Upper lobe of left lung (tissue), 4 donors: ENCODE measurements at regions not wholly inside any gene's neighbourhood (a gene's known extent, or its start where the extent isn't known, plus 50 kb on each side); places are given as distances from the start of the nearest gene placed in this dataset.

Source experiments
- EP300 ChIP-seq, 4 donors: sonication (generic); formaldehyde crosslinking; IDR thresholded peaks; one replicate each; pipeline ENCODE4 v1.5.1; 2017; ENCODE audit warnings: antibody characterized with exemption in 4 of 4, control low read depth in 2 of 4
- POLR2A ChIP-seq, 4 donors: fragments of 450-650 bp; IDR thresholded peaks; one replicate each; pipeline ENCODE4 v1.5.1; 2016 to 2017; ENCODE audit warnings: antibody characterized with exemption in 4 of 4, mild to moderate bottlenecking in 2 of 4
- POLR2AphosphoS5 ChIP-seq, 2 donors: sonication (generic); formaldehyde crosslinking; IDR thresholded peaks; one replicate each; pipeline ENCODE4 v1.5.1; 2017; ENCODE audit warnings: antibody characterized with exemption in 2 of 2
- TF ChIP-seq, protein P1 (sequence below), 6 experiments: fragments of 450-650 bp in 4 of 6; fragments of 200-600 bp in 2 of 6; sonication (generic) in 2 of 6; IDR thresholded peaks; one replicate each; pipeline ENCODE4 v1.5.1; 2016 to 2019; ENCODE audit warnings: antibody characterized with exemption in 6 of 6

DNA sequence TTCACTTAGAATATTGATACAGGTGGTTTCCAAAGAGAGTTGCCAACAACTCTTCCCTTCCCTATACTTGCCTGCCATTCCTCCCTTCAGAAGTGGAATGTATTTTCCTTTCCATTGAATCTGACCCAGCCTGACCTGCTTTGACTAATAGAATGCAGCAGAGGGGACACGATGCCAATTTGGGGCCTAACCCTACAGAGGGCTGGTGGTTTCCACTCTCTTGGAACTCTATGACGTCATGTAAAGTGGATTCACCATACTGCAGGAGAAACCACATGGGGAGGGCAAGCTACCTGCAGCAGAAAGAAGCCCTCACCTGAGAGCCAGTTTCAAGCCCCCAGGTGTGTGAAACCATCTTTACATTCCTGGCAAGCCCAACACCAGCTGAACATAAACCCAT lies 98.9 kb upstream of the TRIB2 start:
- TF ChIP-seq, protein P1, sequence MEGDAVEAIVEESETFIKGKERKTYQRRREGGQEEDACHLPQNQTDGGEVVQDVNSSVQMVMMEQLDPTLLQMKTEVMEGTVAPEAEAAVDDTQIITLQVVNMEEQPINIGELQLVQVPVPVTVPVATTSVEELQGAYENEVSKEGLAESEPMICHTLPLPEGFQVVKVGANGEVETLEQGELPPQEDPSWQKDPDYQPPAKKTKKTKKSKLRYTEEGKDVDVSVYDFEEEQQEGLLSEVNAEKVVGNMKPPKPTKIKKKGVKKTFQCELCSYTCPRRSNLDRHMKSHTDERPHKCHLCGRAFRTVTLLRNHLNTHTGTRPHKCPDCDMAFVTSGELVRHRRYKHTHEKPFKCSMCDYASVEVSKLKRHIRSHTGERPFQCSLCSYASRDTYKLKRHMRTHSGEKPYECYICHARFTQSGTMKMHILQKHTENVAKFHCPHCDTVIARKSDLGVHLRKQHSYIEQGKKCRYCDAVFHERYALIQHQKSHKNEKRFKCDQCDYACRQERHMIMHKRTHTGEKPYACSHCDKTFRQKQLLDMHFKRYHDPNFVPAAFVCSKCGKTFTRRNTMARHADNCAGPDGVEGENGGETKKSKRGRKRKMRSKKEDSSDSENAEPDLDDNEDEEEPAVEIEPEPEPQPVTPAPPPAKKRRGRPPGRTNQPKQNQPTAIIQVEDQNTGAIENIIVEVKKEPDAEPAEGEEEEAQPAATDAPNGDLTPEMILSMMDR (IDR thresholded peaks at IDR 0.05) = no peak
- no peak for TF ChIP-seq POLR2A (IDR thresholded peaks at IDR 0.05)
- no peak for TF ChIP-seq POLR2AphosphoS5 (IDR thresholded peaks at IDR 0.05)
- no peak for TF ChIP-seq EP300 (IDR thresholded peaks at IDR 0.05)
